GDM1 (cell line): ENCODE measurements at regions not wholly inside any gene's neighbourhood (a gene's known extent, or its start where the extent isn't known, plus 50 kb on each side); places are given as distances from the start of the nearest gene placed in this dataset.

Experiments used
- DNase-seq: peaks from one replicate; lab custom pipeline; 2025; lab: John Stamatoyannopoulos, UW

- no peak for DNase-seq
Observed at GRCh38 chr5:73228052-73228451, 55.1 kb downstream of the TMEM174 start.
